ENCODE measurements at regions not wholly inside any gene's neighbourhood (a gene's known extent, or its start where the extent isn't known, plus 50 kb on each side); places are given as distances from the start of the nearest gene placed in this dataset.
A peak's percentile ranks its signal among the peaks of the same experiment; 100 is the strongest.

DNA sequence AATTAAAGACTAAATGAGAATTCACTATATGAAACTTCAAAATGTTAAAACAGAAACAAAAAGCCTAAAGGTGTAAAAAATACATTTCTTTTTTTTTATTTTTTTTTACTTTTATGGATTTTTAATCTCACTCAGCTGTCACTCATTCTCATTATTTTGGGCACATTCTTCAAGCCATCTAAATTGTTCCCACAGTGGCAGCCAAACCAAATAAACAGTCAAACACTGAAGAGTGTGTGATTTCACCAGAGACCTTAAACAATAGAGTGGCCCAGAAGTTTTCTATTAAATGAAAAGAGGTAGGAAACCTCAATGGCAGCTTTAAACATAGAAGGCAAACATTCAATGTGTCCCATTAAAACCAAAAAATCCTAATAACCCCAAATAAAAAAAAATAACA lies 616.1 kb downstream of the OTOL1 start:
- Histone ChIP-seq H3K79me2 (ENCODE audit: control insufficient read depth, insufficient read depth, low read length) (no peaks in the 10 kb centered on the region), H4K20me1 (ENCODE audit: control insufficient read depth, extremely low read depth, insufficient read depth, low read length) (no peaks in the 10 kb centered on the region), H3K4me3 (replicated peaks in 1 of 4; ENCODE audit: control extremely low read depth in 1 of 4, insufficient read depth in 1 of 4, low read depth in 3 of 4, low read length in 4 of 4) (no peak overlapping the region)

DNA sequence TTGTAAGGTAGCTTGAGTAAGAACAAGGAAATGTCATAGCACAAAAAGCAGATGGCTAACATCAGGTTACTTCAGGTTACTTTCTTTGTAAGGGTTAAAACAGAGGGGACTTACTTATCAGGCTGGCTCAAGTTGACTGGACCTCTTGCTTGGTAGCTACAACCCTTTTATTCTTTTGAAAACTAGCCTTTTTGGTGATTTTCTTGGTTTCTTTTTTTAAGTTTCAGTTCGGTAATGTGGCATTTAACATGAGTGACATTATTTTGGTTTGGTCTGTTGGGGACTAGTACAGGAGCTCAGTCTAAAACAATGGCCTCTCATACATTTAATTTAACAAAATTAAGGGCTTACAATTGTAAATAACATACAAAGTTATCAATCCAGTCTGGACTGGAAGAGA lies 621.4 kb downstream of the OTOL1 start:
- no peaks in the 10 kb centered on the region for H3K27me3 ChIP-seq (ENCODE audit: control insufficient read depth, insufficient read depth, low read length)
- H3K27ac ChIP-seq (ENCODE audit: insufficient read depth, low read length), result no peak overlapping the region
- H3K4me3 ChIP-seq (replicated peaks in 1 of 4; ENCODE audit: control extremely low read depth in 1 of 4, insufficient read depth in 1 of 4, low read depth in 3 of 4, low read length in 4 of 4), result no peak overlapping the region
- DNase-seq (ENCODE audit: low read depth in 2 of 2), result no peak
- H3K9me3 ChIP-seq (ENCODE audit: control insufficient read depth, insufficient read depth, low read depth, low read length), result no peaks in the 10 kb centered on the region
- H3K79me2 ChIP-seq (ENCODE audit: control insufficient read depth, insufficient read depth, low read length), result no peaks in the 10 kb centered on the region
- H3K4me1 ChIP-seq (ENCODE audit: control insufficient read depth, extremely low read depth, insufficient read depth, low read length), result no peaks in the 10 kb centered on the region
- TF ChIP-seq, protein P1, sequence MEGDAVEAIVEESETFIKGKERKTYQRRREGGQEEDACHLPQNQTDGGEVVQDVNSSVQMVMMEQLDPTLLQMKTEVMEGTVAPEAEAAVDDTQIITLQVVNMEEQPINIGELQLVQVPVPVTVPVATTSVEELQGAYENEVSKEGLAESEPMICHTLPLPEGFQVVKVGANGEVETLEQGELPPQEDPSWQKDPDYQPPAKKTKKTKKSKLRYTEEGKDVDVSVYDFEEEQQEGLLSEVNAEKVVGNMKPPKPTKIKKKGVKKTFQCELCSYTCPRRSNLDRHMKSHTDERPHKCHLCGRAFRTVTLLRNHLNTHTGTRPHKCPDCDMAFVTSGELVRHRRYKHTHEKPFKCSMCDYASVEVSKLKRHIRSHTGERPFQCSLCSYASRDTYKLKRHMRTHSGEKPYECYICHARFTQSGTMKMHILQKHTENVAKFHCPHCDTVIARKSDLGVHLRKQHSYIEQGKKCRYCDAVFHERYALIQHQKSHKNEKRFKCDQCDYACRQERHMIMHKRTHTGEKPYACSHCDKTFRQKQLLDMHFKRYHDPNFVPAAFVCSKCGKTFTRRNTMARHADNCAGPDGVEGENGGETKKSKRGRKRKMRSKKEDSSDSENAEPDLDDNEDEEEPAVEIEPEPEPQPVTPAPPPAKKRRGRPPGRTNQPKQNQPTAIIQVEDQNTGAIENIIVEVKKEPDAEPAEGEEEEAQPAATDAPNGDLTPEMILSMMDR (conservative IDR thresholded peaks at IDR 0.05 in 1 of 2, IDR thresholded peaks at IDR 0.05 in 1 of 2; ENCODE audit: low read depth in 1 of 2, low read length in 2 of 2), result no peak
- TF ChIP-seq EZH2 (IDR thresholded peaks at IDR 0.05; ENCODE audit: low read length, missing control alignments), result no peak
- H3K36me3 ChIP-seq (ENCODE audit: control insufficient read depth, insufficient read depth, low read length), result no peaks in the 10 kb centered on the region
- H3K4me2 ChIP-seq (ENCODE audit: extremely low read depth, insufficient read depth, low read length), result no peak overlapping the region
- no peak overlapping the region for H2AFZ ChIP-seq (ENCODE audit: low read length)
- H3K9ac ChIP-seq (ENCODE audit: insufficient read depth, low read length), result no peak overlapping the region
- no peaks in the 10 kb centered on the region for H4K20me1 ChIP-seq (ENCODE audit: control insufficient read depth, extremely low read depth, insufficient read depth, low read length)

More for the DNA sequence above, 616.1 kb downstream of the OTOL1 start:
- H3K9me3 ChIP-seq (ENCODE audit: control insufficient read depth, insufficient read depth, low read depth, low read length), result no peaks in the 10 kb centered on the region
- H2AFZ ChIP-seq (ENCODE audit: low read length), result no peak overlapping the region
- no peak overlapping the region for H3K9ac ChIP-seq (ENCODE audit: insufficient read depth, low read length)
- DNase-seq (ENCODE audit: low read depth in 2 of 2), result peak in 1 of 2 donors; percentile 0
- H3K4me1 ChIP-seq (ENCODE audit: control insufficient read depth, extremely low read depth, insufficient read depth, low read length), result no peaks in the 10 kb centered on the region
- no peak overlapping the region for H3K27ac ChIP-seq (ENCODE audit: insufficient read depth, low read length)
- H3K4me2 ChIP-seq (ENCODE audit: extremely low read depth, insufficient read depth, low read length), result no peak overlapping the region
- TF ChIP-seq, protein P1 (conservative IDR thresholded peaks at IDR 0.05 in 1 of 2, IDR thresholded peaks at IDR 0.05 in 1 of 2; ENCODE audit: low read depth in 1 of 2, low read length in 2 of 2), result no peak
- no peak for TF ChIP-seq EZH2 (IDR thresholded peaks at IDR 0.05; ENCODE audit: low read length, missing control alignments)
- no peaks in the 10 kb centered on the region for H3K27me3 ChIP-seq (ENCODE audit: control insufficient read depth, insufficient read depth, low read length)
- H3K36me3 ChIP-seq (ENCODE audit: control insufficient read depth, insufficient read depth, low read length), result no peaks in the 10 kb centered on the region

- no peak overlapping the region for H3K27ac ChIP-seq (ENCODE audit: insufficient read depth, low read length)
- H3K9ac ChIP-seq (ENCODE audit: insufficient read depth, low read length), result no peak overlapping the region
- no peaks in the 10 kb centered on the region for H3K36me3 ChIP-seq (ENCODE audit: control insufficient read depth, insufficient read depth, low read length)
- H3K4me1 ChIP-seq (ENCODE audit: control insufficient read depth, extremely low read depth, insufficient read depth, low read length), result no peaks in the 10 kb centered on the region
- no peak overlapping the region for H3K4me2 ChIP-seq (ENCODE audit: extremely low read depth, insufficient read depth, low read length)
- DNase-seq (ENCODE audit: low read depth in 2 of 2), result no peak
- TF ChIP-seq EZH2 (IDR thresholded peaks at IDR 0.05; ENCODE audit: low read length, missing control alignments), result no peak
- TF ChIP-seq, protein P1 (conservative IDR thresholded peaks at IDR 0.05 in 1 of 2, IDR thresholded peaks at IDR 0.05 in 1 of 2; ENCODE audit: low read depth in 1 of 2, low read length in 2 of 2), result no peak
- no peaks in the 10 kb centered on the region for H3K9me3 ChIP-seq (ENCODE audit: control insufficient read depth, insufficient read depth, low read depth, low read length)
- no peak overlapping the region for H2AFZ ChIP-seq (ENCODE audit: low read length)
- H3K79me2 ChIP-seq (ENCODE audit: control insufficient read depth, insufficient read depth, low read length), result no peaks in the 10 kb centered on the region
- no peak overlapping the region for H3K4me3 ChIP-seq (replicated peaks in 1 of 4; ENCODE audit: control extremely low read depth in 1 of 4, insufficient read depth in 1 of 4, low read depth in 3 of 4, low read length in 4 of 4)
- H3K27me3 ChIP-seq (ENCODE audit: control insufficient read depth, insufficient read depth, low read length), result no peaks in the 10 kb centered on the region
- H4K20me1 ChIP-seq (ENCODE audit: control insufficient read depth, extremely low read depth, insufficient read depth, low read length), result no peaks in the 10 kb centered on the region
These were observed 623.0 kb downstream of the OTOL1 start for GRCh38 chr3:162119651-162120050.
